ENCODE measurements at regions not wholly inside any gene's neighbourhood (a gene's known extent, or its start where the extent isn't known, plus 50 kb on each side); places are given as distances from the start of the nearest gene placed in this dataset.

- no peak for DNase-seq (ENCODE audit: extremely low read depth, low read depth)
- no peak for TF ChIP-seq CTCF (IDR thresholded peaks at IDR 0.05; ENCODE audit: low read depth, low read length)
These were observed 206.3 kb upstream of the GHR start for GRCh38 chr5:42216904-42217303.

GRCh38 chr5:42217791-42218190 lies 205.4 kb upstream of the GHR start:
- no peak for DNase-seq (ENCODE audit: extremely low read depth, low read depth)
- TF ChIP-seq CTCF (IDR thresholded peaks at IDR 0.05; ENCODE audit: low read depth, low read length): no peak

GRCh38 chr5:42225009-42225408 lies 198.2 kb upstream of the GHR start:
- DNase-seq (ENCODE audit: extremely low read depth, low read depth): no peak
- TF ChIP-seq CTCF (IDR thresholded peaks at IDR 0.05; ENCODE audit: low read depth, low read length): no peak

GRCh38 chr5:42228279-42228678 lies 195.0 kb upstream of the GHR start:
- no peak for DNase-seq (ENCODE audit: extremely low read depth, low read depth)

GRCh38 chr5:42230839-42231238 lies 192.4 kb upstream of the GHR start:
- TF ChIP-seq CTCF (IDR thresholded peaks at IDR 0.05; ENCODE audit: low read depth, low read length): no peak
- DNase-seq (ENCODE audit: extremely low read depth, low read depth): no peak

More at GRCh38 chr5:42228279-42228678, 195.0 kb upstream of the GHR start:
- TF ChIP-seq CTCF (IDR thresholded peaks at IDR 0.05; ENCODE audit: low read depth, low read length): no peak

GRCh38 chr5:42235241-42235640 lies 188.0 kb upstream of the GHR start:
- no peak for DNase-seq (ENCODE audit: extremely low read depth, low read depth)
- TF ChIP-seq CTCF (IDR thresholded peaks at IDR 0.05; ENCODE audit: low read depth, low read length): no peak

GRCh38 chr5:42235837-42236236 lies 187.4 kb upstream of the GHR start:
- no peak for TF ChIP-seq CTCF (IDR thresholded peaks at IDR 0.05; ENCODE audit: low read depth, low read length)
- no peak for DNase-seq (ENCODE audit: extremely low read depth, low read depth)
